Motor neuron (in vitro differentiated cells): ENCODE measurements at regions not wholly inside any gene's neighbourhood (a gene's known extent, or its start where the extent isn't known, plus 50 kb on each side); places are given as distances from the start of the nearest gene placed in this dataset.
A peak's percentile ranks its signal among the peaks of the same experiment; 100 is the strongest.

Source experiments
- ATAC-seq, 8 experiments: fragments of 200-7000 bp; cut with Tn5 transposase; replicated peaks in 6 of 8; 2 replicates each; pipeline ENCODE4 v1.8.0; 2021; ENCODE audit warnings: mild to moderate bottlenecking in 8 of 8, moderate library complexity in 8 of 8
- H3K27ac ChIP-seq, 2 donors: fragments of 250-450 bp; sonication (Bioruptor Pico); 2 replicates each; pipeline ENCODE4 v1.9.0; 2021; ENCODE audit warnings: antibody characterized with exemption in 2 of 2, mild to moderate bottlenecking in 2 of 2, moderate library complexity in 1 of 2
- H3K4me1 ChIP-seq, 2 donors: fragments of 250-450 bp; sonication (Bioruptor Pico); replicated peaks in 1 of 2; 2 replicates each; pipeline ENCODE4 v1.6.1; 2021; ENCODE audit warnings: antibody characterized with exemption in 2 of 2, mild to moderate bottlenecking in 2 of 2, moderate library complexity in 1 of 2
- H3K4me3 ChIP-seq, 5 donors: fragments of 250-450 bp; sonication (Bioruptor Pico); 2 replicates each; pipeline ENCODE4 v1.9.0; 2021; ENCODE audit warnings: antibody characterized with exemption in 5 of 5, mild to moderate bottlenecking in 5 of 5, moderate library complexity in 4 of 5
- WGBS, 10 experiments: fragments of 450-650 bp; shearing (Covaris generic); methylation state at CpG; one replicate each; pipeline ENCODE4 v1.0.0; 2022; 5-methylcytosine and 5-hydroxymethylcytosine counted together
- in situ Hi-C, 9 experiments: fragments of 400-800 bp; cut with MboI; loops; one replicate each; pipeline ENCODE4 v1.15.0; 2021; ENCODE audit warnings: low sequenced_read_pairs in 9 of 9, low pct_unique_long_range_greater_than_20kb in 2 of 9; ENCODE audit not compliant: unreplicated experiment in 9 of 9

DNA sequence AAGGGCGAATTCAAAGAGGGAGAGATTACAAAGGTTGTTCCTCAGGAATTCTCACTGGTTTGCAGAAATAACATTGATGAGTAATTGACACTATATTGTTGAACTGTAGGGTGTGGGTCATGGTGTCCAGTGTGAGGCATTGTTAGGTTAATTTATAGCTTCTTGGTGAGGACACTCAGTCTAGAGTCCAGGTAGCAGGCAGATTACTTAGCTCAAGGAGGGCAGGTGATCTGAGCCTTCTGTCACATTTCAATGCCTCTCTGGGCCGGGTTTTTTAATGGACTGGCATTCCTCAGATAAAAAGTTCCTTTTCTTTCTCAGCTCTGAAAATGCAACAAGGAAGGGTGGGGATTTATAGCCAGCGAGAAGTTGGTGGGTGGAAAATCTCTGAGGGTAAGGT lies 194.2 kb upstream of the PROK2 start:
- 29 to 92% (median 80%) methylated on average over 1 to 3 of the region's 3 CpGs; no CpG with 5 or more reads in 1 of the 10 experiments for WGBS, 10 experiments
- in situ Hi-C loops: no loop called here
- no peak for ATAC-seq
- Histone ChIP-seq H3K4me3 (no peak overlapping the region), H3K4me1 (no peaks in the 10 kb centered on the region), H3K27ac (no peak overlapping the region)

DNA sequence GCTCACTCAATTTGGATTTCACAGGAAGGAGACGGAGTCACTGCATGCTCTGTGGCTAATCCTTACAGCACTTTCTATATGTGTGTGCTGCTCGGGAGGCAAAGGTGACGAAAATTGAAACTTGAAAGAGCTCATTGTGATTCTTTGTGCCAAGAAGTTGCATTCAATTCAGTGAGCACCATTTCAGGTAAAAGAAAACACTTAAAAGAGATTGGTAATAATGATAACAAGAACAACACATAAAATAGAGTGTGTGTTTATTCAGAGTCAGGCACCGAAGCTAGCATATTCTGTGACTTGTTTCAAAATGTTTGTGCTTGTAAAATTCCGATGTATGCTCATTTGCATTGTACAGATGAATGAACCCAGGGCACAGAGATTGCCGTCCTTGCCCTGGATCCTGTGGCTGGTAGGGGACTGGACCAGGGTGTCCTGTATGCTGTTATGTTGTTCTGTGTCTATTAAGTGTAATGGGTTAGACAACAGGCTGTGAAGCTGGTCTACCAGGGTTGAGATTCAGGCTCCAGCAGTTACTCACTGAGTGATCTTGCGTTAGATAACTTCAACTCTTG lies 193.3 kb upstream of the PROK2 start:
- in situ Hi-C loops: no loop called here
- WGBS, 10 experiments: 40 to 100% (median 67%) methylated on average over 2 to 7 of the region's 7 CpGs
- no peak overlapping the region for H3K4me3 ChIP-seq
- peaks cover 0 to 1% of the 10 kb centered on the region in 2 donors for H3K4me1 ChIP-seq
- no peak overlapping the region for H3K27ac ChIP-seq
- ATAC-seq: peak in 2 of 8 experiments; percentile 31 to 57

DNA sequence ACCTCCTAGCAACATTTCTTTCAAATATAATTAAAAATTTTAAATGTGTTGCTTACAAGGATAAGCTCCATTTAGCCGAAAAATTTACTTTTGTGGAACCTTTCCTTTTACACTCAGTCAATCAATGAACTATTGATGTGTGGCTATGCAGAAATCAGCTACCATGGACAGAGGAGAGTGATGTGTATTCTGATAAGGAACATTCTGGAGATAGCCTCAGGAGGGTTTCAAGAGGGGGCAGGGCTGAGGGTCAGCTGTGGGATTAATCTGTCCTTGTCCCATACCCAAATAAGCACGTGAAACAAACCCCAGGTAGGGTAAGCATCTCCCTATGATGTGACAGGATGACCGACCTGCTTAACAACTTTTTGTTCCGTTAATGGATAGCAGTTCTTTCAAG lies 192.6 kb upstream of the PROK2 start:
- 21 to 93% (median 69%) methylated on average over 1 to 4 of the region's 4 CpGs; no CpG with 5 or more reads in 1 of the 10 experiments for WGBS, 10 experiments
- in situ Hi-C loops: no loop called here
- ATAC-seq: no peak
- Histone ChIP-seq H3K27ac (no peak overlapping the region), H3K4me3 (no peak overlapping the region), H3K4me1 (peaks cover 6 to 7% of the 10 kb centered on the region in 2 donors)

DNA sequence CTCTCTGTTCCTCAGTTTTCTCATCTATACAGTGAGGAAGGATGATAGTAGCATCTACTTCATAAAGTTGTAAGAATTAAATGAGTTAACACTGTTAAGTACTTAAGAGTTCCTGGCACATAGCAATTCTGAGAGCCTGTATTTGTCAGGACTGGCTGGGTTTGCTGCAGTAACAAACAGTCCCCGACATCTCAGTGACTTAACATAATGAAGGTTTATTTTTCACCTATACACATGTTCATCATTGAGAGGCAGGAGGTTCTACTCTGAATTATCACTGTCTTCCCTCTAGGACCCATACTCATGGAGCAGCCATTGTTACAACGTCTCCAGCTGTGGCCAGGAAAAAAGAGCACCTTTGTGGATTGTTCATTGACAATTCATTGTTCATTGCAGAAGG lies 190.6 kb upstream of the PROK2 start:
- WGBS, 10 experiments: 70 to 100% (median 80%) methylated on average over 1 to 2 of the region's 2 CpGs; no CpG with 5 or more reads in 1 of the 10 experiments
- Histone ChIP-seq H3K4me3 (no peak overlapping the region), H3K4me1 (peaks cover 6 to 8% of the 10 kb centered on the region in 2 donors), H3K27ac (no peak overlapping the region)
- in situ Hi-C loops: no loop called here
- ATAC-seq: no peak

DNA sequence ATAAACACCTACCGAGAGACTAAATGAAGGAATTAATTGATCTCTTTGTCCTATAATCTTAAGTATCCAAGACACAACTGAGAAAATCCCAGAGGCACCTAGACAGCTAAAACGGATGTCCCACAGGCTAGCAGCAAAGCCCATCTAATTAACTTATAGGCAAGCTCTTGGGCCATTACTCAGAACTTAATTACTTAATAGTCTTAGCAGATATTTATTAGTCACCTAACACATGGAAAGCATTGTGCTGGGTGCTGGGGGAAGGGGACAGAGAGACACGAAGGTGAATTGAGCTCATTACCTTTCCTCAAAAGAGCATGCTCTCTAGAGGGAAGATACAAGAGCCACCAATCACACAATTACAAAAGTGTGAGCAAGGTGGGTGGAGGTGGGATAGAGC lies 189.8 kb upstream of the PROK2 start:
- Histone ChIP-seq H3K27ac (no peak overlapping the region), H3K4me1 (peaks cover 6 to 8% of the 10 kb centered on the region in 2 donors), H3K4me3 (no peak overlapping the region)
- in situ Hi-C loops: loop anchor here in 3 of 9 experiments (25.0 kb wide), 3 partner anchors 262 to 838 kb away; partner anchors contain the start of gene RYBP (in 1 of the 3)
- ATAC-seq: peak in 3 of 8 experiments; percentile 27 to 70 (median 31)
- 35 to 100% (median 86%) methylated on average over 1 to 3 of the region's 3 CpGs; no CpG with 5 or more reads in 1 of the 10 experiments for WGBS, 10 experiments

DNA sequence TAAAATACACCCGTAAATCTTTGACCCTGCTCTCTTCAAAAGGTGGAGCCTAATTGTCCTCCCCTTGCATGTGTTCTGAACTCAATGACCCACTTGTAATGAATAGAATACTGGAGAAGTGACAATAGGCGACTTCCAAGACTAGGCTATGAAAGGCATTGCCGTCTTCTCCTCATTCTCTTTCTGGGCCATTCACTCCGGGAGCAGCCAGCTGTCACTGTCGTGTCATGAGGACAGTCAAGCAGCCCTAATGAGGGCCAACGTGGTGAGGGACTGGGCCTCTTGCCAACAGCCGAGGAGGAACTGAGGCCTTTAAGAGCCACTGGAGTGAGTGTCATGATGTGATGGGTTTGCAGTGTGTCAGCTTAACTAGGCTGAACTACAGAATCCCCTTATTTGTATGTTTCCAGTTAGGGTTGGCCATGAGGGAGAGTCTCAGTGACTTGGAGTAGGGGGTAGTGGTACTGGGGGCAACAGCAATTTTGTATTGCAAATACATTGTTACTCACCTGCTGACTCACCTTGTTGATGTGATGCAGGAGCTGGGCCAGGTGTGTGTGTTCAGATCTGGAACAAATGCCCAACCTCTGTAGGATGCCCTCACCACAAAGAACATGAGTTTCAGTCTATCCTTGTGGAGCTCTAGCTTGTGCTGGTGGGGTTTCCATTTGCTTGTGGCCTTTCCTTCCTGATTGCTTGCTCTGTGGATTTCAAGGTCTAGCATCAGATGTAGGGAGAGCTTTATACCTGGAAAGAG lies 188.5 kb upstream of the PROK2 start:
- in situ Hi-C loops: loop anchor here in 3 of 9 experiments (25.0 kb wide), 3 partner anchors 261 to 839 kb away; partner anchors contain the start of gene RYBP (in 1 of the 3)
- peak in 5 of 8 experiments; percentile 75 to 87 (median 81) for ATAC-seq
- H3K27ac ChIP-seq: no peak overlapping the region
- no peak overlapping the region for H3K4me3 ChIP-seq
- 0 to 100% (median 20%) methylated on average over 1 to 3 of the region's 7 CpGs; no CpG with 5 or more reads in 2 of the 10 experiments for WGBS, 10 experiments
- H3K4me1 ChIP-seq: peaks cover 8 to 13% of the 10 kb centered on the region in 2 donors

DNA sequence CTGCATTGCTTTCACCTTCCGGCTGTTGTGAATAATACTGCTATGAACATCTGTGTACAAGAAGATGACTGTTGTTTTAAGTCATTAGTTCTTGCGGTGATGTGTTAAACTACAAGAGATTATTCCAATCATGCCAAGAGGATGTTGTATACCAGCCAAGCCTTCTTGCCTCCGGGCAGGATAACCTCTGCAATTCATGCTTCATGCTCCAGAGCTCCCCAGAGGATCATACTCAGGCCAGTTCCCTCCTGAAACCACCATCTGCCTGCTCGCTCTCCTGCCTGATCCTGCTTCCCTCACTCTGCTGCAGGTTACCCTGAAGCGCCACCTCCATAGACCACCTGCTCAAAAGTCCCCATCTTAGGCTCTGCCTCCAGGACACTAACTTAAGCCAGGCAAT lies 187.1 kb upstream of the PROK2 start:
- no peak overlapping the region for H3K4me3 ChIP-seq
- 0 to 100% (median 96%) methylated on average over 1 to 5 of the region's 5 CpGs for WGBS, 10 experiments
- peak in 3 of 8 experiments; percentile 86 to 99 (median 89) for ATAC-seq
- in situ Hi-C loops: loop anchor here in 3 of 9 experiments (25.0 kb wide), 3 partner anchors 260 to 840 kb away; partner anchors contain the start of gene RYBP (in 1 of the 3)
- H3K27ac ChIP-seq: no peak overlapping the region
- H3K4me1 ChIP-seq: peaks cover 8 to 16% of the 10 kb centered on the region in 2 donors

DNA sequence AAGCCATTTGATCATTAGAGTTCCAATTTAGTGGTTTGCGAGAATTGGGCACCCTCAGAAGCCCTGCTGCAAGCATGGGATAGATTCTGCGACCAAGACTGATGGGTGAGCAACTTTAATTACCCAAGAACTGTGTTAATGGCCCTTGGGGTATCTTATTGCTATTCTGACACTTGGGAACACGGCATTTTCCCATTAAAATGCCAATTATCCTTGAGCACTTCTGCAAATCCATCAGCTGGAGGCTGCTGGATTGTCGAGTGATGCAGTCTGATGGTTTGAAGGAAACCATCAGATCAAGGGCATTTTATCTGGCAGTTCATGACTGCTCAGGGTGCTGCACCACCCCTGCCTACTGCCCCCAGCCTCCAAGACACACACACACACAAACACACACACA lies 183.6 kb upstream of the PROK2 start:
- peaks cover 8 to 16% of the 10 kb centered on the region in 2 donors for H3K4me1 ChIP-seq
- H3K27ac ChIP-seq: no peak overlapping the region
- no peak overlapping the region for H3K4me3 ChIP-seq
- in situ Hi-C loops: loop anchor here in 3 of 9 experiments (10.0 to 25.0 kb wide), 4 partner anchors 256 to 844 kb away; partner anchors contain the start of gene RYBP (in 1 of the 3)
- 0 to 100% (median 45%) methylated on average over 1 to 3 of the region's 4 CpGs; no CpG with 5 or more reads in 2 of the 10 experiments for WGBS, 10 experiments
- ATAC-seq: peak in 3 of 8 experiments; percentile 9 to 25 (median 11)

DNA sequence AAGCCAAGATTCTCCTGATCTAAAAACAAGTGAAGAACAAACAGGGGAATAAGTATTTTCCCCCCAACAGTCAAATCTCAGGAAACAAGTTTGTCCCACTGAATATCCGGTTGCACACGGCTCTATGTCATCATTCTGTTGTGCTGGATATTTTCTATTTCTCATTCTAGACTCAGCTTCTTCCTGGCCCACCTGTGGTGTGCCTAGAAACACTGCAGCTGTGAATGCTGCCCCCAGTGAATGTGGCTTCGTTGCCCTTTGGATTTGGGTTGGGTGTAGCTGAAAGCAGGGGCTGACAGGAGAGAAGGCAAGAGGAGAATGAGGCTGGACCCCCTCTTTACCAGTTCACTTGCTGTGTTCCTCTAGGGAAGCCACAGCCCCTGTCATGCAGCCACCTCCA lies 181.2 kb upstream of the PROK2 start:
- peaks cover 4 to 11% of the 10 kb centered on the region in 2 donors for H3K4me1 ChIP-seq
- 33 to 100% (median 46%) methylated on average over 1 to 3 of the region's 3 CpGs; no CpG with 5 or more reads in 4 of the 10 experiments for WGBS, 10 experiments
- no peak for ATAC-seq
- H3K27ac ChIP-seq: no peak overlapping the region
- H3K4me3 ChIP-seq: no peak overlapping the region
- in situ Hi-C loops: loop anchor here in 3 of 9 experiments (10.0 to 25.0 kb wide), 4 partner anchors 254 to 846 kb away; partner anchors contain the start of gene RYBP (in 1 of the 3)

DNA sequence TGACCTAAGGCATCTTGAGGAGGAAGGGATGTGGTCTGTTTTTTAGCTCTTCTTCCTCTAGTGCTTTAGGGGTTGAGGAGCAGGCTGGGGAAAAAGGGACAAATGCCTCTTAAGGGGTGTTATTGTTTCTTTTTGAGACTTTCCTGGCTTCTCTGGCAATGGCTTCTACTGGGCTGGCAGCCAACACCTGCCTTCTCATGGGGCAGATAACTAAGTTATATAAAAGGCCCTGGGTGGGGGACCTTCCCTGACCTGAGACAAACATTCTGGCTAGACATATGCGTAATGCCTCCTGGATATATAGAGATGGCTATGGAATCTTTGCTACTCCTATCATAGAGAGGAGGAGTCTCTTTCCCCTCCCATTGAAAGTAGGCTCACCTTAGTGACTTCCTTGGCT lies 179.2 kb upstream of the PROK2 start:
- in situ Hi-C loops: loop anchor here in 3 of 9 experiments (10.0 to 25.0 kb wide), 4 partner anchors 252 to 848 kb away; partner anchors contain the start of gene RYBP (in 1 of the 3)
- no peak for ATAC-seq
- WGBS, 10 experiments: 60 to 100% (median 100%) methylated on average over 1 of the region's 1 CpG; no CpG with 5 or more reads in 7 of the 10 experiments
- no peak overlapping the region for H3K4me3 ChIP-seq
- H3K4me1 ChIP-seq: peaks cover 4 to 10% of the 10 kb centered on the region in 2 donors
- no peak overlapping the region for H3K27ac ChIP-seq

DNA sequence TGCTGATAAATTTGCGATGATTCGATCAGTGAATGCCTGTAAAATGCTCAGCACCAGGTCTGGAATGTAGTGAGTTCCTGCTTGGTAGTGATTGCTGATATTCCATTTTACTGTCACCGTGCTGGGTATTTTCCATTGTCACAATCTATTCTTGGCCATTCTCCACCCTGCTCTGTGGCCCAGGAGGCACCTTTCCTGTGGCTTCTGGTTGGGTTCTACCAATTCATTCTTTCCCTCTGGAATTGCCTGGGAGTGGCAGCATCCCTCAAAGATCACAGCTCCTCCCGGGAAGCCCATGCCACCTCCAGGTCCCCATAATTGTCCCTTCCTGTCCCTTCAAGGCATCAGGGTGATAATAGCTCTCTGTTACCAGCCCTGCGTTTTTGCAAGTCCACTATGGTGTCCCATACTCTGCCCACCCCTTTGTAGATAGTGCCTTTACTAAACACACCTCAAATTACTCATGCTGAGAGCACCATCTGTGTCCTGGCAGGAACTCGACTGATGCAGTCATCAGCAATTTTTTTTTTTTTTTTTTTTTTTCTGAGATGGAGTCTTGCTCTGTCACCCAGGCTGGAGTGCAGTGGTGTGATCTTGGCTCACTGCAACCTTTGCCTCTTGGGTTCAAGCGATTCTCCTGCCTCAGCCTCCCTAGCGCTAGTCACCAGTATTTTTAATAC lies 177.8 kb upstream of the PROK2 start:
- WGBS, 10 experiments: 0 to 92% (median 62%) methylated on average over 1 to 7 of the region's 8 CpGs
- ATAC-seq: peak in 6 of 8 experiments; percentile 71 to 97 (median 90)
- in situ Hi-C loops: loop anchor here in 3 of 9 experiments (10.0 to 25.0 kb wide), 4 partner anchors 250 to 850 kb away; partner anchors contain the start of gene RYBP (in 1 of the 3)

DNA sequence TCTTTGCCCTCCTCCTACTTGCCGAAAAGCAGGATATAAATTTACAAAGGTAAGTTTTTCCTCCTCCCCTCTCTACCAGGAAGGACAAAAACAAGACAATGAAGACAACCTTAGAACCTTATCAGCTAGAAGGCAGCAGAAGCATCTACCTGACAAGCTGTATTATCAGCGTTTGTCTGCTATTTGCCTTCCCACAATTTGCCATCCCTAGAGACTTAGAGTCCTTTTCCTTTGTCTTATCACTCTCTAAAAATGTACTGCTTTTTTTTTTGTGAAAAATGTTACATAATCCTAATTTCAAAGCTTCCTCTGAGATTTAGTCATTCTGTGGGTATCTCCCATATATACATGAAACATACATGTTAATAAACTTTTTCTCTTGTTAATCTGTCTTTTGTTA lies 176.9 kb upstream of the PROK2 start:
- no peak overlapping the region for H3K27ac ChIP-seq
- H3K4me3 ChIP-seq: no peak overlapping the region
- in situ Hi-C loops: loop anchor here in 3 of 9 experiments (10.0 to 25.0 kb wide), 4 partner anchors 250 to 850 kb away; partner anchors contain the start of gene RYBP (in 1 of the 3)
- H3K4me1 ChIP-seq: peaks cover 0 to 4% of the 10 kb centered on the region in 2 donors
- ATAC-seq: no peak
- WGBS, 10 experiments: 58 to 100% (median 88%) methylated on average over 1 to 2 of the region's 2 CpGs; no CpG with 5 or more reads in 2 of the 10 experiments

More for the DNA sequence above, 177.8 kb upstream of the PROK2 start:
- Histone ChIP-seq H3K4me3 (no peak overlapping the region), H3K4me1 (peaks cover 0 to 4% of the 10 kb centered on the region in 2 donors), H3K27ac (no peak overlapping the region)
